ENCODE measurements at regions not wholly inside any gene's neighbourhood (a gene's known extent, or its start where the extent isn't known, plus 50 kb on each side); places are given as distances from the start of the nearest gene placed in this dataset.
A peak's percentile ranks its signal among the peaks of the same experiment; 100 is the strongest.

- Histone ChIP-seq H3K4me3 (no peak overlapping the region), H3K27ac (ENCODE audit: extremely low read depth, low read depth, low read length) (no peak overlapping the region), H3K4me2 (ENCODE audit: insufficient read depth, low read length) (no peak overlapping the region), H3K36me3 (ENCODE audit: control insufficient read depth, insufficient read depth, low read length) (no peaks in the 10 kb centered on the region), H3K27me3 (ENCODE audit: control insufficient read depth in 2 of 2, insufficient read depth in 2 of 2, low read length in 2 of 2) (no peaks in the 10 kb centered on the region), H3K4me1 (replicated peaks in 1 of 2; ENCODE audit: control insufficient read depth in 2 of 2, insufficient read depth in 2 of 2, low read length in 2 of 2) (no peaks in the 10 kb centered on the region; a peak in 1 of 5 replicates), H3K79me2 (ENCODE audit: control insufficient read depth, insufficient read depth, low read length) (no peaks in the 10 kb centered on the region), H3K9me3 (replicated peaks; ENCODE audit: control insufficient read depth, insufficient read depth, low read depth, low read length) (no peaks in the 10 kb centered on the region), H4K20me1 (replicated peaks; ENCODE audit: control insufficient read depth, insufficient read depth, low read length) (no peaks in the 10 kb centered on the region), H3K9me1 (ENCODE audit: control insufficient read depth, insufficient read depth, low read length) (no peaks in the 10 kb centered on the region), H2AFZ (ENCODE audit: low read depth, low read length) (peak overlapping the region; percentile 51; the same call in 1 of the 2 replicates), H3K9ac (ENCODE audit: insufficient read depth in 1 of 2, low read depth in 2 of 2, low read length in 2 of 2) (no peak overlapping the region)
- FAIRE-seq (no peak), ATAC-seq (no peak), DNase-seq (ENCODE audit: extremely low read depth in 1 of 4, low spot score in 3 of 4) (no peak)
- 57% methylated on average over 1 of the region's 1 CpG for WGBS (ENCODE audit: insufficient coverage, low coverage, missing lambda C conversion rate)
- ChIA-PET POLR2A (interaction anchor here (0.6 kb wide), 2 partner anchors 14 to 19 kb away, joined by 3 to 4 read pairs; no protein-coding TSS in a partner anchor), CTCF (ENCODE audit: low intra/inter-chr PET ratio) (no interaction called here)
- BruUV-seq (replicated peaks), result no TSS peak
- in situ Hi-C loops (cut with MboI), result no loop called here
- intact Hi-C loops (cut with micrococcal nuclease), result no loop called here
- no peak for TF ChIP-seq ARID3B (CRISPR knock-in tag; IDR thresholded peaks at IDR 0.05; ENCODE audit: borderline replicate concordance)
- TF ChIP-seq ZBTB5 (IDR thresholded peaks at IDR 0.05), result no peak
- no peak for TF ChIP-seq TCF3 (CRISPR knock-in tag; IDR thresholded peaks at IDR 0.05)
- TF ChIP-seq ESRRB (CRISPR knock-in tag; IDR thresholded peaks at IDR 0.05; ENCODE audit: borderline replicate concordance), result no peak
- TF ChIP-seq MNT (conservative IDR thresholded peaks at IDR 0.05), result no peak
- no peak for TF ChIP-seq GMEB1 (CRISPR knock-in tag; IDR thresholded peaks at IDR 0.05)
- TF ChIP-seq MTA1 (IDR thresholded peaks at IDR 0.05; ENCODE audit: borderline replicate concordance), result no peak
- TF ChIP-seq E2F3 (CRISPR knock-in tag; IDR thresholded peaks at IDR 0.05), result no peak
- no peak for TF ChIP-seq ZNF184 (CRISPR knock-in tag; IDR thresholded peaks at IDR 0.05)
- TF ChIP-seq BHLHE40 (IDR thresholded peaks at IDR 0.05; ENCODE audit: low read length), result no peak
- no peak for TF ChIP-seq ZBTB26 (CRISPR knock-in tag; IDR thresholded peaks at IDR 0.05)
- TF ChIP-seq SRSF7 (optimal IDR thresholded peaks at IDR 0.05; ENCODE audit: low read depth, low read length), result no peak
- no peak for TF ChIP-seq U2AF2 (optimal IDR thresholded peaks at IDR 0.05; ENCODE audit: low read depth, low read length)
- TF ChIP-seq ZNF431 (CRISPR knock-in tag; IDR thresholded peaks at IDR 0.05), result no peak
- TF ChIP-seq CSDE1 (IDR thresholded peaks at IDR 0.05), result no peak
- no peak for TF ChIP-seq ZNF133 (CRISPR knock-in tag; IDR thresholded peaks at IDR 0.05)
- no peak for TF ChIP-seq NCOA4 (IDR thresholded peaks at IDR 0.05; ENCODE audit: partially characterized antibody)
Measured at GRCh38 chr9:73053543-73053942, 98.1 kb upstream of the ANXA1 start.
